ENCODE measurements at regions not wholly inside any gene's neighbourhood (a gene's known extent, or its start where the extent isn't known, plus 50 kb on each side); places are given as distances from the start of the nearest gene placed in this dataset.

- no peaks in the 10 kb centered on the region for H3K36me3 ChIP-seq
- H3K4me3 ChIP-seq = no peak overlapping the region
- TF ChIP-seq POLR2A (IDR thresholded peaks at IDR 0.05) = no peak
- TF ChIP-seq POLR2AphosphoS5 (IDR thresholded peaks at IDR 0.05) = no peak
- TF ChIP-seq CTCF (IDR thresholded peaks at IDR 0.05) = no peak
- no peak for DNase-seq (ENCODE audit: low spot score in 2 of 2)
- intact Hi-C loops (cut with DNase I; ENCODE audit: low total_unique reads) = no loop called here
- H3K9me3 ChIP-seq = no peaks in the 10 kb centered on the region
- peaks cover 0 to 4% of the 10 kb centered on the region in 2 donors for H3K27me3 ChIP-seq
- no peak overlapping the region for H3K27ac ChIP-seq
- no peaks in the 10 kb centered on the region for H3K4me1 ChIP-seq
Measured at GRCh38 chr14:97052001-97052400, 254.8 kb downstream of the VRK1 start.

GRCh38 chr14:97053941-97054340 lies 256.8 kb downstream of the VRK1 start:
- TF ChIP-seq POLR2A (IDR thresholded peaks at IDR 0.05) = no peak
- TF ChIP-seq POLR2AphosphoS5 (IDR thresholded peaks at IDR 0.05) = no peak
- TF ChIP-seq CTCF (IDR thresholded peaks at IDR 0.05) = no peak
- DNase-seq (ENCODE audit: low spot score in 2 of 2) = no peak
- Histone ChIP-seq H3K9me3 (no peaks in the 10 kb centered on the region), H3K27ac (no peak overlapping the region), H3K4me3 (no peak overlapping the region), H3K4me1 (no peaks in the 10 kb centered on the region), H3K36me3 (no peaks in the 10 kb centered on the region), H3K27me3 (peaks cover 0 to 19% of the 10 kb centered on the region in 2 donors)
- intact Hi-C loops (cut with DNase I; ENCODE audit: low total_unique reads) = no loop called here

- intact Hi-C loops (cut with DNase I; ENCODE audit: low total_unique reads) = no loop called here
- no peaks in the 10 kb centered on the region for H3K4me1 ChIP-seq
- no peaks in the 10 kb centered on the region for H3K9me3 ChIP-seq
- H3K36me3 ChIP-seq = no peaks in the 10 kb centered on the region
- H3K27me3 ChIP-seq = peaks cover 0 to 19% of the 10 kb centered on the region in 2 donors
- DNase-seq (ENCODE audit: low spot score in 2 of 2) = no peak
- TF ChIP-seq POLR2A (IDR thresholded peaks at IDR 0.05) (no peak), POLR2AphosphoS5 (IDR thresholded peaks at IDR 0.05) (no peak), CTCF (IDR thresholded peaks at IDR 0.05) (no peak)
- H3K27ac ChIP-seq = no peak overlapping the region
- no peak overlapping the region for H3K4me3 ChIP-seq
Measured at GRCh38 chr14:97055355-97055754, 258.2 kb downstream of the VRK1 start.

GRCh38 chr14:97056086-97056485 lies 258.9 kb downstream of the VRK1 start:
- no peak overlapping the region for H3K27ac ChIP-seq
- H3K36me3 ChIP-seq = no peaks in the 10 kb centered on the region
- intact Hi-C loops (cut with DNase I; ENCODE audit: low total_unique reads) = no loop called here
- no peaks in the 10 kb centered on the region for H3K4me1 ChIP-seq
- H3K4me3 ChIP-seq = no peak overlapping the region
- no peaks in the 10 kb centered on the region for H3K9me3 ChIP-seq
- TF ChIP-seq POLR2A (IDR thresholded peaks at IDR 0.05) = no peak
- TF ChIP-seq CTCF (IDR thresholded peaks at IDR 0.05) = no peak
- TF ChIP-seq POLR2AphosphoS5 (IDR thresholded peaks at IDR 0.05) = no peak
- H3K27me3 ChIP-seq = peaks cover 0 to 19% of the 10 kb centered on the region in 2 donors
- no peak for DNase-seq (ENCODE audit: low spot score in 2 of 2)

- intact Hi-C loops (cut with DNase I; ENCODE audit: low total_unique reads) = no loop called here
- no peak for DNase-seq (ENCODE audit: low spot score in 2 of 2)
- Histone ChIP-seq H3K27ac (no peak overlapping the region), H3K4me1 (no peaks in the 10 kb centered on the region), H3K27me3 (peaks cover 0 to 19% of the 10 kb centered on the region in 2 donors), H3K36me3 (no peaks in the 10 kb centered on the region), H3K4me3 (no peak overlapping the region), H3K9me3 (no peaks in the 10 kb centered on the region)
- no peak for TF ChIP-seq POLR2A (IDR thresholded peaks at IDR 0.05)
- TF ChIP-seq CTCF (IDR thresholded peaks at IDR 0.05) = no peak
- TF ChIP-seq POLR2AphosphoS5 (IDR thresholded peaks at IDR 0.05) = no peak
Measured at GRCh38 chr14:97057238-97058073, 260.3 kb downstream of the VRK1 start.

All from breast epithelium (tissue), 4 donors.